GM21526 (cell line): ENCODE measurements at regions not wholly inside any gene's neighbourhood (a gene's known extent, or its start where the extent isn't known, plus 50 kb on each side); places are given as distances from the start of the nearest gene placed in this dataset.

Experiments
- ATAC-seq: cut with Tn5 transposase; IDR thresholded peaks from one replicate; pipeline ENCODE4 v1.9.1; 2021; ENCODE audit warnings: moderate library complexity; ENCODE audit not compliant: unreplicated experiment, low FRiP score

- no peak for ATAC-seq
Measured at GRCh38 chr1:208923456-208923855, 660.1 kb upstream of the CAMK1G start.

GRCh38 chr1:208923946-208924720, 659.4 kb upstream of the CAMK1G start:
- ATAC-seq = no peak

GRCh38 chr1:208924928-208925327, 658.6 kb upstream of the CAMK1G start:
- no peak for ATAC-seq

GRCh38 chr1:208928349-208929010, 655.0 kb upstream of the CAMK1G start:
- no peak for ATAC-seq

- ATAC-seq = no peak
Measured at GRCh38 chr1:208929575-208929974, 653.9 kb upstream of the CAMK1G start.

GRCh38 chr1:208931936-208932335, 651.6 kb upstream of the CAMK1G start:
- no peak for ATAC-seq

DNA sequence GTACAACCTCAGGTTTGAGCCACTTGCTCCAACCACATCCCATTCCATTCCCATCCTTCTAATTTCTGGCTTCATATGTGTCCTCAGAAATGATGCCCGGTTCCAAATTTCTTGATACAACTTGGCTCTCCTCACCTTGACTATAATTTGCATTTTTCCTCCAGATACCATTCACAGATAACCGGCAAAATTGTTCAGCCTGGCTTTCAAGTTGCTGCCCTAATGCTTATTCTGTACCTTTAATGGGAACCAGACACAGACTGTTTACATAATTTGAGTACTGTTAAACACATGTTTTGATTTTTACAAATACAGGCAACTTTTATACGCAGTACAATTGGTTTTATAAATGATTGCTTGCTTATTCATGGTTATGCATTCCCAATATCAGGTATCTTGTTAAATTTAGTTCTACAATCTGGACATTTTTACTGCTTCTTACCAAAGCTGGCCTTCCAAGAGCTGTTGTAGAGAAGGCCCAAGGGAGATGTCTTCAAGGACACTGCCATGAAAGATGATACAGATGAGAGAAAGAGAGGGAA, 649.5 kb upstream of the CAMK1G start:
- ATAC-seq = no peak

- ATAC-seq = no peak
Measured at GRCh38 chr1:208934933-208935332, 648.6 kb upstream of the CAMK1G start.

- ATAC-seq = no peak
Measured at GRCh38 chr1:208935517-208936187, 647.9 kb upstream of the CAMK1G start.

GRCh38 chr1:208939537-208940085, 643.9 kb upstream of the CAMK1G start:
- ATAC-seq = no peak

- no peak for ATAC-seq
Measured at GRCh38 chr1:208942394-208943130, 641.0 kb upstream of the CAMK1G start.

DNA sequence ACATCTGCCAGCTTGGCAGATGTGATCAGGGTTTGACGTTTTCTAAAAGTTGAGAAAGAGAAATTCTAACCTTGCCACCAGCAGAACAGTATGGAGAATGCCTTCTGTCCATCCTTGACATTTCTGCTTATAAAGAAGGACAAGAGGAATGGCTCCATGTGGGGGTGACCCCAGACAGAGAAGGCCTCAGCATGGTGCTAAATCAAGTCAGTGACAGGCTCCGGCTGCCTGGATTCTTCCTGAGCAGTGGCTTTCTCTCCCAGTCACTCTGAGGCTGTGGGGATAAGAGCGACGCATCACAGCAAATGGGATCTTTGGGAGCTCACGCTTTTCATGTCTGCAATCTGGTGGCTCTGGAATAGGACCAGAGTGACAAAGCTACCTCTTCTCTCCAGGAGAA, 640.2 kb upstream of the CAMK1G start:
- ATAC-seq = no peak

DNA sequence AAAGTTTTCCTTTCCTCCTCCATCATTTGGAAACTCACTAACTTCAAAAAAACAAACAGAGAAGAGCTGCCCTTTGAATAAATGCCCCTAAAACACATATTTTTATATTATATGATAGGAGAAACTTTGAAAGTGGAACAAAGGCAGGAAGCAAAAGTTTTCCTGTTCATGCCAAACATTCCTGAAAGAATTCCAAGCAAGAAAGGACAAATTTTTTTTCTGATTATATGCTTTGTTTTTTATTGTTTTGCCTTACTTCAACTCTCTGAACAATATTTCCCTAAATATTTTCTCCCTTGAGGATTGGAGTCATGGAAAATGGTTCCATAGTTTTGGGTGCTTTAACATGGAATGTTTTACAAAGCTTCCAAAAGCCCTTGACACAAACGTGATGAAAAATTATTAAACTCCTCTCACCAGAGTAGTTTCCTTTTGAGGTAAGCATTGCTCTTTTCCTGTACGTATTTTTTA, 638.5 kb upstream of the CAMK1G start:
- ATAC-seq = no peak

- no peak for ATAC-seq
Measured at GRCh38 chr1:208950206-208950605, 633.3 kb upstream of the CAMK1G start.

GRCh38 chr1:208951026-208951525, 632.4 kb upstream of the CAMK1G start:
- no peak for ATAC-seq

DNA sequence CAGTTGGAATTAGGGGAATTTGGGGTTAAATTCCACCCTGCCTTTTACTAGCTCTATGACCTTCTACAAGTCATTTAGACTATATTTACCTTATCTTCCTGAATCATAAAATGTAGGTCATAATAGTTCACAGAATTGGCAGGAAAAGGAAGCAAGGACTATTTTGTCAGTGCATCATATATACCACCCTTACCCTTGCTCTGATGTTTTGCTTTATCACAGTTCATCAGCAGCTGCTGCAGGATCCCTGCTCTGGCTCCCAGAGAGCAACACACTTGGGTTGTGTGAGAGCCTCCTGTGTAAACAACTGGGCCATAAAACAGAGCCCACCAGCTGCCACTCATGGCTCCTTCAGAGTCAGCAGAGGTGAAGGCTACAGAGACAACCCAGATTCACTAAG, 631.6 kb upstream of the CAMK1G start:
- ATAC-seq = no peak

DNA sequence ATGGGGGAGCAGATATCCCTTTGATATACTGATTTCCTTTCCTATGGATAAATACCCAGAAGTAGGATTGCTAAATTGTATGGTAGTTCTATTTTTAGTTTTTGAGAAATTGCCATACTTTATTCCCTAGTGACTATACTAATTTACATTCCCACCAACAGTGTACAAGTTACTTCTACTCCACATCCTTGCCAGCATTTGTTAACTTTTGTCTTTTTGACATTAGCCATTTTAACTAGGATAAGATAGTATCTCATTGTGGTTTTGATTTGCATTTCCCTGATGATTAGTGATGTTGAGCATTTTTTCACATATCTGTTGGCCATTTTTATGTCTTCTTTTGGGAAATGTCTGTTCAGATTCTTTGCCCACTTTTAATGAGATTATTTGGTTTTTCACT, 620.6 kb upstream of the CAMK1G start:
- no peak for ATAC-seq

GRCh38 chr1:208965351-208965750, 618.2 kb upstream of the CAMK1G start:
- ATAC-seq = no peak

- ATAC-seq = no peak
Measured at GRCh38 chr1:208967334-208967733, 616.2 kb upstream of the CAMK1G start.

GRCh38 chr1:208974717-208975116, 608.8 kb upstream of the CAMK1G start:
- ATAC-seq = no peak
